Esophagus muscularis mucosa (tissue), 3 donors: ENCODE measurements at regions not wholly inside any gene's neighbourhood (a gene's known extent, or its start where the extent isn't known, plus 50 kb on each side); places are given as distances from the start of the nearest gene placed in this dataset.

ENCODE experiments used
- CTCF ChIP-seq, 3 experiments: fragments of 200-600 bp in 2 of 3; fragments of 450-650 bp in 1 of 3; sonication (generic) in 2 of 3; IDR thresholded peaks; one replicate each; pipeline ENCODE4 v1.5.1; 2017 to 2019; ENCODE audit warnings: antibody characterized with exemption in 3 of 3, mild to moderate bottlenecking in 2 of 3, moderate library complexity in 1 of 3
- EP300 ChIP-seq: sonication (generic); formaldehyde crosslinking; IDR thresholded peaks from one replicate; pipeline ENCODE4 v1.6.1; 2017; ENCODE audit warnings: antibody characterized with exemption

DNA sequence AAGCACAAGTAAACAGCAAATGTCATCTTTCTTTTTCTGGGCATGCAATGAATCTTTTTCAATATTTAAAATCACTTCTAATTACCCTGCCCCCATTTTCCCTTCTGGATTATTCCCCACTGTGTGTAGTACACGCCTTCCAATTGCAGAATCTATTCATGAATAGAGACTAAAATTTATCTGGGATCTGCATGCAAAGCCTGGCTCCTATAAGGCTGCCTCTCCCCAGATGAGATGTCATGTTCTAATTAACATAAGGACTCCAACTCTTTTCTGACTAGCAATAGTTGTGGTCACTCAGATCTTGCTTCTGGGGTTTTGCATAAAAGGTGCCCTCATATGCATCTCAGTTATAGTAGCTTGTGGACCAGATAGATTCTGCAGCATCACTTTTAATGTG is 473.5 kb downstream of the BTG1 start:
- TF ChIP-seq CTCF (IDR thresholded peaks at IDR 0.05) (no peak), EP300 (no peak)
